GM21367 (cell line): ENCODE measurements at regions not wholly inside any gene's neighbourhood (a gene's known extent, or its start where the extent isn't known, plus 50 kb on each side); places are given as distances from the start of the nearest gene placed in this dataset.

Experiments used
- ATAC-seq: cut with Tn5 transposase; IDR thresholded peaks from one replicate; pipeline ENCODE4 v1.9.1; 2021; ENCODE audit not compliant: unreplicated experiment

- no peak for ATAC-seq
These were observed 58.9 kb upstream of the TRABD2B start for GRCh38 chr1:48055876-48056764.

GRCh38 chr1:48054232-48054631 is 57.0 kb upstream of the TRABD2B start:
- no peak for ATAC-seq

- ATAC-seq: no peak
These were observed 55.7 kb upstream of the TRABD2B start for GRCh38 chr1:48052923-48053291.

GRCh38 chr1:48051466-48052126 is 54.4 kb upstream of the TRABD2B start:
- no peak for ATAC-seq

- no peak for ATAC-seq
These were observed 52.8 kb upstream of the TRABD2B start for GRCh38 chr1:48049823-48050535.

GRCh38 chr1:48048980-48049379 is 51.8 kb upstream of the TRABD2B start:
- ATAC-seq: no peak

- ATAC-seq: no peak
These were observed 50.9 kb upstream of the TRABD2B start for GRCh38 chr1:48048064-48048463.

GRCh38 chr1:48047116-48047515 is 49.9 kb upstream of the TRABD2B start:
- no peak for ATAC-seq
